CD4-positive, alpha-beta T cell treated with Interleukin-4 for 1 hour (primary cell): ENCODE measurements at regions not wholly inside any gene's neighbourhood (a gene's known extent, or its start where the extent isn't known, plus 50 kb on each side); places are given as distances from the start of the nearest gene placed in this dataset.
"Not testable (repeated sequence)": the region's sequence is repeated elsewhere in the genome, so short reads cannot be mapped to it uniquely, and the experiment has no call there.

Experiments used
- DNase-seq, 2 donors: peaks; one replicate each; pipeline ENCODE4 v3.0.0-alpha.2; 2020 to 2022

DNA sequence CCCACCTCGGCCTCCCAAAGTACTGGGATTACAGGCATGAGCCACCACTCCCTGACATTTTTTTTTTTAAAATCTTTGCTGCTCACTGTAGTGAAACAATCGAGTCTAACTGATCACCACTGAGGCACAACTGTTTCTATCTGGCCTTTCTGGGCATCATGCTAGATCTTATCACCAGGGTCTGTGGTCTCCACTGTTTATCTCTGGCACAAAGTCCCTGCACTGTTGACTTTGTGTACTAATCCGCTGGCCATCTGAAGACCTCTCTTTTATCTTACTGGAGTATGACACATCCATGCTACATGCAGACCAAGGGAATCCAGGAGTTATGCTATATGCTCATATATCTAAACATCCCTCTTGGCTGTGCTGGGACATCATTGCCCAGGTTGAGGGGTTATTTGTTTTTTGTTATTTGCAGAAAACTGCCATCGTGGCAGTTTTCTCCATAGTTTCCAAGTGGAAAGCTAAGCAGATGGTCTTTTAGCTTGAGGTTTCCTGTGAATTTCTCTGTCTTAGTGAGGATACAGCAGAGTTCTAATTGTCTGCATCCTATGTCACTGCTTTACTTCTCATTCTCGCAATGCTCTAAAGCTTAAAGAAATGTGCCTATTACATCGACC, 456.9 kb downstream of the CCER1 start:
- DNase-seq: no peak

DNA sequence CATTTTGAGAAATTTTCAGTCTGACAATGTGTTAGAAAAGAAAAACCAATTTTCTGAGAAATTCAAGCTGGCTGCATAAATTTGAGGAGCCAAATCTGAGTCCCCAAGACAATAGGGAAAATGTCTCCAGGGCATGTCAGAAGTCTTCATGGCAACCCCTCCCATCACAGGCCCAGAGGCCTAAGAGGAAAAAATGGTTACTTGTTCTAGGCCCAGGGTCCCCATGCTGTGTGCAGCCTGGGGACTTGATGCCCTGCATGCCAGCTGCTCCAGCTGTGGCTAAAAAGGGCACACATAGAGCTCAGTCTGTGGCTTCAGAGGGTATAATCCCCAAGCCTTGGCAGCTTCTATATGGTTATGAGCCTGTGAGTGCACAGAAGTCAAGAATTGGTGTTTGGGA, 464.6 kb downstream of the CCER1 start:
- DNase-seq: no peak

DNA sequence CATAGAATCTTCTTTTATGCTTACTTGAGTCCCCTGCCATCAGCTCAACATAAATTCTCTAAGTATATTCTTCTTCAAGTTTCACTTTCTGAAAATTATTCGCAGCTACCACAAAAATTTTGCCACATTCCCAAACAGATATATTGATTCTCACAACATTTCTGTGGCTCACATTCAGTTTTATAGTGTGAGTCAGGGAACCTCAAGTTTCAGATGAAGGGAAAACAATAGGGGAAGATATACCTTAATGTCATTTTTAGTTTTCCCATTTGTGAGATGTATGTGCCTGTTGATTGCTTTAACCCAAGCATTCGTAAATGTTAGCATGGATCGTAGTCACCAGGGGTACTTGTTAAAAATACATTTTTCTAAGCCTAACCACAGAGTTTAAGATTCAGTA, 465.8 kb downstream of the CCER1 start:
- no peak for DNase-seq

DNA sequence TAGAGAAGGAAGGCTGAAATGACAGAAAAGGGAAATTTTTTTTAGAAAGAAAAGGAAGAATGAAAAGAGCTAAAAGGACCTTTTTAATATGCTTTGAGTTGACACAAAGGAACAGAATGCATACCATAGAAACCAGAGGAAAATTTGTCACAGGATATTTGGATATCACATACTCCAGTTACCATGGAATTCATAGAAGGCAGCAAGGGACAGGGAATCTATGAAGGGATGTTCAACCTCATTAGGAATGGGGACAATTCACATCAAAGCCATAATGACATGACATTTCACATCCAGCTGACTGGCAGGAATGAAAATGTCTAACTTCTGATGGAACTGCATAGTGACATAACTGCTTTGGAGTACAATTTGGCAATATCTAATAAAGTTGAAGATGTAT, 469.4 kb downstream of the CCER1 start:
- DNase-seq: no peak

DNA sequence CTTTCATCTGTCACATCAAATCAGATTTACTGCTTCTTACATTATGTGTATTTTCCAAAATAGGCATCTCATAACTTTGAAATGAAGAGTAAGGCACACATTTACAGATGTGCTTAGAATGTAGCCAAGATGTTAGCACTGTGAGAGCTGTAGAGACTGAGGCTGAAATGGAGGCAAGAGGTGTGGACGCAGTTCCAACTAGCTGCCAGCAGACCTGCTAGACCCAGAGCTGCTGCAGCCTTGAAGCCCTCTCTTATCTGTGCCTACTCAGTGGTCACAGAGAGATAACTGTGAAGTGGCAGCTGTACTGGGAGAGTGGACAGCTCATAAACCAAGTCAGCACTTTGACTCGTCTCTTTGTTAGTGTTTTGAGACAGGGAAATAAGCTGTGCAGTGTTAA, 470.9 kb downstream of the CCER1 start:
- no peak for DNase-seq

DNA sequence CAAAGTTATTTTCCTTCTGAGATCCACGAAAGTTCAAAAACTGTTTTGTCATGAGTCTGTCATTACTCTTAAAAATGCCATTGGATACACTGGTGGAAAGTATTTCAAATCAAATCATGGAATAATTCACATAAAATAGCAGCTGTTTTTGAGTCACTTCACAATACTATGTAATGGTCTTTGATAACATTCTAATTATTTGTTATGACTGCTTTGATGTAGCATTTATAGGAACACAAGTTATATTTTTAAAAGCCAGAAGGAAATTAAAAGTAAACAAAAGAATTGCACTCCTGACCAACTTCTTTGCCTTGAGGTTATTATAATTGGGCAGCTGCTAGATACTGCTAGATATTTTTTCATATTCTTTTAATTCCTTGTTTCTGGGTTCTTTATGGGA, 473.2 kb downstream of the CCER1 start:
- DNase-seq: no peak

DNA sequence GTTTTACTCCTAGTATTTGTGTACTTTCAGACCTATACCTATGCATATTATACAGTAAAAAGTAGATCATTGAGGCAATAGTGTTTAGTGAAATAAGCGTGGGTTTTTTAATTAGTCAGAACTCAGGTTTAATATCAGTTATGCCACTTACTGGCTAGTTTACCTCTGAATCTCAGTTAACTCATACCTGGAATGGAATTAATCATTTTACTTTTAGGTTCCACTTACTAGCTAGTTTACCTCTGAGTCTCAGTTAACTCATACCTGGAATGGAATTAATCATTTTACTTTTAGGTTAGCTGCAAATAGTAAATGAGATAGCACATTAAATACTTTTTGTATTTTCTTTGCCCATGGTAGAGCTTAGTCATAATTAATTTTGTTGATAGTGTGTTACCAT, 475.7 kb downstream of the CCER1 start:
- DNase-seq: no peak

DNA sequence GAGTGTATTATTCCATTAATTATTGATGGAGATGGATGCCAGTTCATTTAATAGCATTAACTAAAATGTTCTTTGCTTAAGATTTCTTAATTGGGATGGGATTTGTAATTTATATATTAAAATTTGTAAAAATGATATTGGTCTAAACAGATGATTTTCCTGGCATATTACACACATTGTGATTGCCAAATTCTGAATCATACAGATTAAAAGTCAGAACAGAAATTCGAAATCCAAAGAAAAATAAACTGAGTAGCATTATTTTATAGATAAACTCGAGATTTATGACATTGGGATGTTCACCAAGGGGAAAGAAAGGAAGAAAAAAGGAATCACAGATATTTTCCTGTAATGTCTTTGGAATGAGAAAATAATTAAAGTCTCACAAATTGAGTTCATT, 481.1 kb downstream of the CCER1 start:
- no peak for DNase-seq

DNA sequence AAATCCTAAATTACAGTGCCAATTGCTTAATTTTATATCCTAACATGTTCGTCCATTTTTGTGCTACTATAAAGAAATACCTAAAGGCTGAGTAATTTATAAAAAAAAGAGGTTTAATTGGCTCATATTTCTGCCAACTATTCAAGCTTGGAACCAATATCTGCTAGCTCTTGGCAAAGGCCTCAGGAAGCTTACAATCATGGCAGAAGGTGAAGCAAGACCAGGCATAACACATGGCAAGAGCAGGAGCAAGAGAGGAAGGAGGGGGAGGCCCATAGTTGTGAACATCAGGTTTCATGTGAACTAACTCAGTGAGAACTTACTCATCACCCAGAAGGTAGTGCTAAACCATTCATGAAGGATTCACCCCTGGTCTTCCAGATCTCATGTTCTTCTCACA, 494.3 kb downstream of the CCER1 start:
- DNase-seq: no peak

DNA sequence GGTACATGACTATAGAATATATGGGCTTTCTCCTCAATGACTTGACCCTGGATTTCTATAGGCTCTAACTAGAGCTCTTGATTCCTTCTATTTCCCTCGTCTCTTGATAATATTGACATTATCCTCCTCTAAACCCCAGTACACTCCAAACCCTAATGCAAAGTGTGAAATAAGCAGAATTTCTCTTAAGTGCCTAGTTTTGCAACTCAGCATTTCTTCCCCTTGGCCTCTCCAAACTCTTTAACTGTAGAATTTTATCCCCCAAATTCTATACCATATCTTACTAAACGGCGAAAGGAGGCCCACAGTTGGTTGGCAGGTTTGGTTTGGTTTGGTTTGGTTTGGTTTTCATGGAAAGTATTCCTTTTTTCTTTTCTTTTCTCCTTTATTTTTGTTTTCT, 498.7 kb downstream of the CCER1 start:
- DNase-seq: no peak

DNA sequence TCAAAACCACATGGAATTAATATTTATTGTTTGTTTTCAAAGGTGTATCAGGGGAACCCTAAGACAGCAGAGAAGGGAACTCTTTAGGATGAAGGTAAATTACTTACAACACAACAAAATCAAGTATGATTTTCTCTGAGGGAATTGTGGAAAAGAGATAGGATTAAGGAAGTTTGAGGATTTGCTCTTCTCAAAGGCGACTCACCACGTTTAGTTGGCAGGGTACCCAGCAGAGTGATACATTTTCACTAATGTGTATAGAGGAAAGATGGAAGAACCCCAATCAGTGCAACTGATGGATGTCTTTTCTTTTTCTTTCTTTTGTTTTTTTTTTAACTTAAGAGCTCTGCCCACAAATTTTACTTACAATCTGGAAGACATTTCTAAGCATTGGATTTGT, 499.2 kb downstream of the CCER1 start:
- no peak for DNase-seq

DNA sequence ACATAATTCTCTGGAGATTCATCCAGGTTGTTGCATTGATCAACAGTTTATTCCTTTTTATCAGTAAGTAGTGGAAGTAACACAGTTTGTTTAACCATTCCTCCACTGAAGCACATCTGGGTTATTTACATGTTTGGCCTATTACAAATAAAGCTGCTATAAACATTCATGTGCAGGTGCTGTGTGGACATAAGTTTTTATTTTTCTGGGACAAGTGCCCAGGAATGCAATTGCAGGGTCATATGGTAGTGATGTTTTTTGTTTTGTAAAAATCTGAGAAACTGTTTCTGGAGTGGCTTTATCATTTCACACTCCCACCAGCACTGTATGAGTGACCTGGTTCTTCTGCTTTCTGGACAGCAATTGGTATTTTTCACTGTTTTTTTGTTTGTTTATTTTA, 505.4 kb downstream of the CCER1 start:
- no peak for DNase-seq

DNA sequence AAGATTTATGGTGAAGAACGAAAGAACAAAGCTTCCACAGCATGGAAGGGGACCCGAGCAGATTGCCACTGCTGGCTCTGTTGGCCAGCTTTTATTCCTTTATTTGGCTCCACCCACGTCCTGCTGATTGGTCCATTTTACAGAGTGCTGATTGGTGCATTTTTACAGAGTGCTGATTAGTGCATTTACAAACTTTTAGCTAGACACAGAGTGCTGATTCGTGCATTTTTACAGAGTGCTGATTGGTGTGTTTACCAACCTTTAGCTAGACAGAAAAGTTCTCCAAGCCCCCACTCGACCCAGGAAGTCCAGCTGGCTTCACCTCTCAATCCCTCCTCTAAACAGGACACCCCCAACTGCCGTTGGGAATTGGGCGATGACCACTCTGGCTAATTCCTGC, 511.5 kb downstream of the CCER1 start:
- not testable (repeated sequence) for DNase-seq

DNA sequence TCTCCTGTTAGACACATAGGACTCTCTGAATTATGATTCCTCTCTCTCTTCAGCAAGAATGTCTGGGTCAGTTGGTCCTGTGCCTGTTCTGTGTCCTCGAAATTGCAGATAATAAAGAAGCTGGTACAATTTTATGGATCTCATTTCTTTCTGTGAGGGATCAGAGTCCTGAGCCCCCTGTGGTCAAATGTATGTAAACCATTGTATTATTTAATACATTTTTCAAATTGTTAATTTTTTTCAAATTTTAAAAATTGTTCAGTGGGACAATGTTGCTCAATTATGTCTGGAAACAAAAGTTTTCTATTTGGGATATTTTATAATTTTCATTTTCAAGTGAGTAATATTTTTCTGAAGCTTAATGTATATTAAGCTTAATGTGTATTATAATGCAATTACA, 513.5 kb downstream of the CCER1 start:
- DNase-seq: no peak

DNA sequence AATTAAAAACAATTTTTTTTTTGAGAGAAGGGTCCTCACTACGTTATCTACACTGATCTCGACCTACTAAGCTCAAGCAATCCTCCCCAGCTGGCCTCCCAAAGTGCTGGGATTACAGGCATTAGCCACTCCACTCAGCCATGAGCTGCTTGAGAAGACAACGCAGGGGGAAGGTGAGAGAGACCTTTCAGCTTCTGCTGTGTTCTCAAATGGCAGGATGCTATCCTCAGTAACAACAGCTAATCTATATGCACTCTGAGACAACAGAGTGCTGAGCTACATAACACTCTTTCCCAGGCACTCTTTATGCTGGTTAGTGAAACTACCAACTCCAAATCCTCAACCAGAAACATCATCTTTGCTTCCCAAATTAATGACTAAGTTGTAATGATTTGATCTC, 526.1 kb downstream of the CCER1 start:
- no peak for DNase-seq

DNA sequence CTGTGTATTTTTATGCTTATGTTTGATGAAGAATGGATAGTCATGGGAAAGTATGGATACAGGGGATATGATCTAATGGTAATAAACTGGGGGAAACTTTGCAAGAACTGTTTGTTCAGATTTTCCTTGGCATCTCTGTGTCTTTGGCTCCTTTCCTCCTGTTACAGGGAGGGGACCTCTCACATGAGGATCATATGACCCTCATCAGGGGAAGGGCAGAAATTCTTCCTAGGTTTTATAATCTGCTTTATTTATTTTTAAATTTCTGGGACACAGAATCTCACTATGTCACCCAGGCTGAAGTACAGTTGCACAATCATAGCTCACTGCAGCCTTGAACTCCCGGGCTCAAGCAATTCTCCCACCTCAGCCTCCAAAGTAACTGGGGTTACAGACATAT, 526.5 kb downstream of the CCER1 start:
- DNase-seq: no peak

DNA sequence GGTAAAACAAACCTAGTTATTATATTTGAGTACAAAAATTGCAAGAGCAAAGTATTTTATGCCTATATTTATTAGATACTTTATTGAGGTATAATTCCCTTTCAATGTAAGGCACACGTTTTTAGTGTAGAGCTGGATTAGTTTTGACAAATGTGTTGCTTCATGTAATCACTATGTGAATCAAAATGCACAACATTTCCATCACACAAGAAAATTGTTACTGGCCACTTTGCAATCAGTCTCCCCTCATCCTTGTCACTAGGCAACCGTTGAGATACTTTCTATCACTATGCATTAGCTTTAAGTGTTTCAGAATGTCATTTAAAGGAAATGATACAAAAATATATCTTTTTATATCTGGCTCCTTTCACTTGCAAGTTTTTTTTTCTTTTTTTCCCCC, 531.0 kb downstream of the CCER1 start:
- DNase-seq: no peak

DNA sequence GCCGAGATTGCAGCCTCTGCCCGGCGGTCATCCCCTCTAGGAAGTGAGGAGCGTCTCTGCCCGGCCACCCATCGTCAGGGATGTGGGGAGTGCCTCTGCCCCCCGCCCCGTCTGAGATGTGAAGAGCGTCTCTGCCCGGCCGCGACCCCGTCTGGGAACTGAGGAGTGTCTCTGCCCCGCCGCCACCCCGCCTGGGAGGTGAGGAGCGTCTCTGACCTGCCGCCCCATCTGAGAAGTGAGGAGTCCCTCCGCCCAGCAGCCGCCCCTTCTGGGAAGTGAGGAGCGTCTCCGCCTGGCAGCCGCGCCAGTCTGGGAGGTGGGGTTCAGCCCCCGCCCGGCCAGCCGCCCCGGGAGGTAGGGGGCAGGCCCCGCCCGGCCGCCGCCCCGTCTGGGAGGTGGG, 544.0 kb downstream of the CCER1 start:
- DNase-seq: no peak

DNA sequence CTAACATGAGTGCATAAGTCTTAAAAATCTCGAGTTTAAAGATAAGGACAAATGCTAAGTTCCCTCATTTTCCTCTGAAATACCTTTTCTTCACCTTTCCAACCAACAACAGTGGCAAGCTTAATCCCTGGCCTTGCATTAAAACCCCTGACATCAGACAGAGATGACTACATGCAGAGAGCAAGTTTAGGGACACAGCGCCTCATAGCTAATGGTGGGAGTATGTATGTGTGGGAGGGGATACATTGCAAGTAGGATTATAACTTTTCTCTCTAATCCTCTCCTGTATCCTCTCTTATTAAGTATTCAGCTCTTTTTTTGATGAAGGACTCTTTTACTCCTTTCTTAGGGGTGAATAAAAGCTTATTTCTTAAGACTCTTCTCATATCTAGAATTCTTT, 547.1 kb downstream of the CCER1 start:
- peak in 1 of 2 donors; percentile 1 for DNase-seq

DNA sequence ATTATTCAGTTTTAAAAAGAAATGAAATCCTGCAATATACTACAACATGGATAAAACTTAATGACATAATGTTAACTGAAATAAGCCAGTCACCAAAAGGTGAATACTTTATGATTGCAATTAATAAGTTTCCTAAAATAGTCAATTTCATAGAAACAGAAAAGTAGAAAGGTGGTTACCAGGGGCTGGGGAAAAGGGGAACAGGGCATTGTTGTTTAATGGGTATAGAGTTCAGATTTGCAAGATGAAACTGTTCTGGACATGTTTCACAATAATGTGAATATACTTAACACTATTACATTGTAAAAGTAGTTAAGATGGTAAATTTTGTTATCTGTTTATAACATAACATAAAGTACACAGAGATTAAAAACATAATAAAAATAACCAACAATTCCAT, 550.9 kb downstream of the CCER1 start:
- DNase-seq: no peak

DNA sequence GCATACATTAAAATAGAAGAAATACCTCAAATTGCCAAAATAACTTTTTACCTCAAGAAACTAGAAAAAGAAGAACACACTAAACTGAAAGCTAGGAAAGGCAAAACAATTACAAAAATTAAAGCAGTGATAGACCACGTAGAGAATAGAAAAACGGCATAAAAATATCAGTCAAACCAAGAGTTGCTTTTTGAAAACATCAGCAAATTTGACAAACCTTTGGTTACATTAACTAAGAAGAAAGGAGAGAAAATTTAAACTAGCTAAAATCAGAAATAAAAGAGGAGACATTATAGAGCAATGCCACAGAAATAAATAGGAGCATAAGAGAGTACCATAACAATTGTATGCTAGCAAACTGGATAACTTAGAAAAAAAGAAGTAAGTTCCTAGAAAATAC, 553.8 kb downstream of the CCER1 start:
- no peak for DNase-seq

DNA sequence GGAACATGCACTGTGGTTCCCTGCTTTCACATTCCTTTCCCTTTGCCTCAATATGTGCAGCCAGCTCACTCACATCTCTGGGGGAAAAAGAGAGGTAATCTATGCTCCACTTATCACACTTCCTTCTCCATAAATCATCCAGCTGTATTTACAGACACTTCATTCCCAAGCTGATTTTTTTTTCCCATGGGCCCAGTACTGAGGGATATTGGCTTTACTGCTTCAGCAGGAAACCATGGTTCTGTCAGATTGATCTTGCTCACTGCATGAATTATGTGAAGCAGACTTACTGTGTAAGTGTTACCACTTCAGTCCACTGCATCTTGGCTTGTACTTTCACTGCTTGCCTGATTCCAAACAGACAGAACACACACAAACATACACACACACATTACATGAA, 555.6 kb downstream of the CCER1 start:
- DNase-seq: no peak

DNA sequence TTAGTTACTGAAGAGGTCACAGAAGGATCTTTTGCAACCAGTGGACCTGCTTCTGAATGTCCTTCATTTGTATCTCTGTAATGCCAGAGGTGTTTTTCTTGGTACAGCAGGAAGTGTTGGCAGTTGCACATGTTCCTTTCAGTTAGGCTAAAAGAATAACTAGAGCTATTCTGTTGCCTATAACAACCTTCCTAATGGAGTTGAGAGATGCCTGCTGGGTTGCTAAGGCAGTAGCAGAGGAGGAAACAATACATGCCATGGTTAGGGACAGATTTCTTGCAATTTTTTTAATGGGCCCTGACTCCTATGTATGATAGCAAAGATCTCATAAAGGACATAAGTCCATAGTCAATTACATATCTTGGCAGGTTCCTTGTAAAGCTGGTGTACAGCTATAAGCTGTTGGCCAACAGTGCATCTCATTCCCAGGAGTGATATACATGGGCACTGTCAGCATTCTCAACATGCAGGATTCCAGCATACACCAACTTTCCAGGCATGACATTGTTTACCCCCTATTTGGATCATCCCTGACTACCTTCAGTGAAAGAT, 556.6 kb downstream of the CCER1 start:
- no peak for DNase-seq

DNA sequence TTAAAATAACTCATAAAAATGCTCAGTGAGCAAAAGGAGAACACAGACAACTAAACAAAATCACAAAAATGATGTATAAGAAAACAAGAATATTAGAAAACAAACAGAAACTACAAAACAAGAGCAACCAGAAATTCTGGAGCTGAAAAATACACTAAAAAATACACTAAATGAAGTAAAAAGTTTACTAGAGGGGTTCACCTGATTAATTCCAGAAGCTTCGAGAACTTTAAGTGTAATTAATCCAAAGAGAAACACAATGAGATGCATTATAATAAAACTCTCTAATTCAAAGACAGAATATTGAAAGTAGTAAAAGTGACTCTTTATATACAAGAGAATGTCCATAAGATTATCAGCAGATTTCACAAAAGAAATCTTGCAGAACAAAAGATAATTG, 558.4 kb downstream of the CCER1 start:
- no peak for DNase-seq

DNA sequence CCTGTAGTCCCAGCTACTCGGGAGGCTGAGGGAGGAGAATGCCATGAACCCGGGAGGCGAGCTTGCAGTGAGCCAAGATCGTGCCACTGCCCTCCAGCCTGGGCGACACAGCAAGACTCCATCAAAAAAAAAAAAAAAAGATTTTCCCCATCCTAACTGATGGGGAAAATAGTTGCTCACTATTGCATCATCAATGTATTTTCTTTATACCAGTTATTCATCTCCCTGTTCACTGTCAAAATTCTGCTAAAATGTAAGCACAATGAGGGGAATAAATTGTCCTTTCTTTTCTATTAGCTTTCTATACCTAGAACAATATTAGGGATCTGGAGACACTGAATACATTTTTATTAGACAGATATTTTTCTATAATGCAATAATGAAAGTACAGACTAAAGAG, 561.3 kb downstream of the CCER1 start:
- no peak for DNase-seq

DNA sequence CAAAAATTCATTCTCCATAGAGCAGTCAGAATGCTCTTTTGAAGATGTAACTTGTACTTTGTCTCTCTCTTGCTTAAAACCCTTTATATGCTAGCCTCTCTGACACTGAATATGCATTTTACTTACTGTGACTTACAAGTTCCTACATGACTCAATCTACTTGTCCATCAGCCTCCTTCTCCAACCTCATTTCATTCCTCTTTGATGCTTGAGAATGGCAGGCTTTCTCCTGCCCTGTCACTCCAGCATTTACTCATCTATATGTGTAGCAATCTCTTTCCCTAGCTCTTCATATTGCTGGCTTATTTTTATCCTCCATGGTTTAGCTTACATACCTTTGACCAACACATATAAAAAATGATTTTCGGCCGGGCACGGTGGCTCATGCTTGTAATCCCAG, 561.9 kb downstream of the CCER1 start:
- DNase-seq: no peak
